ENCODE measurements at regions not wholly inside any gene's neighbourhood (a gene's known extent, or its start where the extent isn't known, plus 50 kb on each side); places are given as distances from the start of the nearest gene placed in this dataset.

DNA sequence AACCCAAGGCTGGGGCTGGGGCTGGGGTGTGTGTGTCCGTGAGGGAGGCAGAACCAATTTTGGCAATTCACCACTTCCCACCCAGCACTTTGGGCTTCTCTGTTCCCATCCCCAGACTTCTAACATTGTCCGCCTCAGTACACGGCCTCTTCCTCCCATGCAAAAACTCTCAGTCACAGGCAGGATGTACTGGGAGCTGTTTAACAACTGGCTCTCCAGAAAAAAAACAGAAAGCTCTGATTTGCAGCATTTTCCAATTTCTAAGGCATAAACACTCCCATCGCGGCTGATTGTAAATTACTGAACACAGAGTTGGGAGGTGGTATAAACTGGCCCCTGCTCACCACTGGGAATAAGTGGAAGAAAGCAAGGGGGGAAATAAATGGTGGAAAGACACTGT, 73.1 kb upstream of the MAP4K3 start:
- Histone ChIP-seq H3K27ac (no peak overlapping the region), H3K4me3 (no peak overlapping the region), H3K4me1 (peaks cover 12 to 25% of the 10 kb centered on the region in 2 donors), H3K9me3 (no peaks in the 10 kb centered on the region), H3K27me3 (no peaks in the 10 kb centered on the region), H3K36me3 (no peaks in the 10 kb centered on the region)
- TF ChIP-seq, protein P1, sequence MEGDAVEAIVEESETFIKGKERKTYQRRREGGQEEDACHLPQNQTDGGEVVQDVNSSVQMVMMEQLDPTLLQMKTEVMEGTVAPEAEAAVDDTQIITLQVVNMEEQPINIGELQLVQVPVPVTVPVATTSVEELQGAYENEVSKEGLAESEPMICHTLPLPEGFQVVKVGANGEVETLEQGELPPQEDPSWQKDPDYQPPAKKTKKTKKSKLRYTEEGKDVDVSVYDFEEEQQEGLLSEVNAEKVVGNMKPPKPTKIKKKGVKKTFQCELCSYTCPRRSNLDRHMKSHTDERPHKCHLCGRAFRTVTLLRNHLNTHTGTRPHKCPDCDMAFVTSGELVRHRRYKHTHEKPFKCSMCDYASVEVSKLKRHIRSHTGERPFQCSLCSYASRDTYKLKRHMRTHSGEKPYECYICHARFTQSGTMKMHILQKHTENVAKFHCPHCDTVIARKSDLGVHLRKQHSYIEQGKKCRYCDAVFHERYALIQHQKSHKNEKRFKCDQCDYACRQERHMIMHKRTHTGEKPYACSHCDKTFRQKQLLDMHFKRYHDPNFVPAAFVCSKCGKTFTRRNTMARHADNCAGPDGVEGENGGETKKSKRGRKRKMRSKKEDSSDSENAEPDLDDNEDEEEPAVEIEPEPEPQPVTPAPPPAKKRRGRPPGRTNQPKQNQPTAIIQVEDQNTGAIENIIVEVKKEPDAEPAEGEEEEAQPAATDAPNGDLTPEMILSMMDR (IDR thresholded peaks at IDR 0.05), result no peak
- no peak for DNase-seq (ENCODE audit: low spot score in 2 of 2)
- intact Hi-C loops (cut with DNase I), result loop anchor here (5.0 kb wide), 2 partner anchors 57 to 73 kb away; partner anchors contain the start of gene MAP4K3

DNA sequence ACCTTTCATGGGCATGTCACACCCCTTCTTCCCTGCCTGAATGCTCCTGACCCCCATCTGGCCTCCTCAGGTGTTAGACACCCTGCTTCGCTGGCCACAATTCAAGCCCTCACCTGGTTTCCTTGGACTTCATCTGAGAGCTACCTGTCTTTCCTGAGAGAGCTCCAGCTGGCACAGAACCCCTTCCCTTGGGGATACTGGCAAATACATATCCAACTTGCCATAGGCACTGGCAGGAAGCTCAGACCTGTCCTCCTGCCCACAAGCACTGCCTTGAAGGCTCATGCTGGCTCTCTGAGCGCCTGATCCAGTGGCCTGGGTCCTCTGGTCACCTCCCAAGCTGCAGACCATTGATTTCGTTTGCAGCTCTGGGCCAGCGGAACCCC, 74.1 kb upstream of the MAP4K3 start:
- no peak for DNase-seq (ENCODE audit: low spot score in 2 of 2)

DNA sequence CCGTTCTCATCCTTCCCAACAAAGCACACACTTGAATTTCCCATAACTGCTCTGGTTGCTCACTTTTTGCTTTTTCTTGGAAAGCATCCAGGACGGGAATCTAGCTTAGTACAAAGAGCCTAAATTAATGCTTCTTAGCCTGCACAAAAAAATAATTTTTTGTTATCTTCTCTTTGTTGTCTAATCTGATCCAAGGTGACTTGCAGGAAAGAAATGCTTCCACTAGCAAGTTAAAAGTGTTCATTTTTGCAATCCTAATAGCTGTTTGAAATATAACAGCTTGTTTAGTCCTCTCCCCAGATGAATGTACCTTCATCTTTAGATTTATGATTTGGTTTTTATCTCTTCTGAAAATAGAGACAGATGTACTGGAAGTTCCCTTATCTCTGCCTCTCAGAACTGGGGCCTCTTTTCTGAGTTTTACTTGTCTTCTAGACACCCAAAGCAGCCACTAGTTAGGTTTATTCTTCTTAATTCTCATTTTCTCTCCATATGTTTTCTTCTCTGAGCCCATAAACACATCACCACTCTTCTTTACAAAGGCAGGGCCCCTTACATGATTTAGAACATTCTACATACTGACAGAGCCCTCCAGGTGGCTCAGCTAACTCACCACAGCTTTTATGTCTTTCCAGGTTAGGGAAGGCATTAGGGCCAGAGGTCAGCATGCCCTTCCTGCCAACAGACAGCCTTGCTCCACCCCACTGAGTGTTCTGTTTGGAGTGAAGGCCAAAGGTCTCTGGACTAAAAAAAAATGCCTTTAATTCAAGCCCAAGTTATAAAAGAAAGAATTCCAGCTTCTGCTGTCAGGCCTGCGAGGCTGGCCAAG, 74.7 kb upstream of the MAP4K3 start:
- intact Hi-C loops (cut with DNase I), result loop anchor here (5.0 kb wide), 2 partner anchors 55 to 75 kb away; partner anchors contain the start of gene MAP4K3

More for the DNA sequence above, 74.1 kb upstream of the MAP4K3 start:
- intact Hi-C loops (cut with DNase I), result loop anchor here (5.0 kb wide), 2 partner anchors 56 to 74 kb away; partner anchors contain the start of gene MAP4K3
- TF ChIP-seq, protein P1 (IDR thresholded peaks at IDR 0.05), result no peak
- H3K4me1 ChIP-seq, result peaks cover 12 to 24% of the 10 kb centered on the region in 2 donors
- no peaks in the 10 kb centered on the region for H3K9me3 ChIP-seq
- no peaks in the 10 kb centered on the region for H3K36me3 ChIP-seq
- no peak overlapping the region for H3K4me3 ChIP-seq
- peak overlapping the region in 1 of 2 donors; percentile 57 for H3K27ac ChIP-seq
- H3K27me3 ChIP-seq, result no peaks in the 10 kb centered on the region

DNA sequence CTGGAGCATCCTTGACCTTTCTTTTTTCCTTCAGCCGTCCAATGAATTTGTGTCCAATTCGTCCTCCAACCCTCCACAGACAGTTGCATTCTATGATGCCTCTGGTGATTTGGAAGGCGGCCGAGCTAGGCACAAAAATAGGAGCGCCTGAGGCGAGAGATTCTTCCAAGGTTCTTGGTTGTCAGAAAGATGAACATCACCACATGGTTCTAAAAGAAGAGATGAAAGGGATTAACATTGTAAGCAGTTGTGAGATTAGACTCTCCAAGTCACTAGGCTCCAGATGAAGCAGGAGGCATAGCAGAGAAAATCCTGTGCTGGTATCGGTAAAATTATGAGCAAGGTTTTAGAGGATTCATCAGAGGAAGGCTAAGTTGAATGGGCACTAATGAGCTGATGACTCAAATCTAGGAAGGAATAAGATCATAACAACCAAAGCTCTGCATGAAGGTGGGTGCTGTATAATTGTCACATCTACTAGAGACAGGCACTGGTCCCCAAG, 75.4 kb upstream of the MAP4K3 start:
- DNase-seq (ENCODE audit: low spot score in 2 of 2), result no peak
- intact Hi-C loops (cut with DNase I), result loop anchor here (5.0 kb wide), 2 partner anchors 55 to 75 kb away; partner anchors contain the start of gene MAP4K3

More for the DNA sequence above, 74.7 kb upstream of the MAP4K3 start:
- no peak for DNase-seq (ENCODE audit: low spot score in 2 of 2)
- H3K4me3 ChIP-seq, result no peak overlapping the region
- peak overlapping the region; percentile 57 to 69 for H3K27ac ChIP-seq
- H3K4me1 ChIP-seq, result peaks cover 12 to 28% of the 10 kb centered on the region in 2 donors
- TF ChIP-seq, protein P1 (IDR thresholded peaks at IDR 0.05), result no peak
- no peaks in the 10 kb centered on the region for H3K27me3 ChIP-seq
- no peaks in the 10 kb centered on the region for H3K36me3 ChIP-seq
- no peaks in the 10 kb centered on the region for H3K9me3 ChIP-seq

DNA sequence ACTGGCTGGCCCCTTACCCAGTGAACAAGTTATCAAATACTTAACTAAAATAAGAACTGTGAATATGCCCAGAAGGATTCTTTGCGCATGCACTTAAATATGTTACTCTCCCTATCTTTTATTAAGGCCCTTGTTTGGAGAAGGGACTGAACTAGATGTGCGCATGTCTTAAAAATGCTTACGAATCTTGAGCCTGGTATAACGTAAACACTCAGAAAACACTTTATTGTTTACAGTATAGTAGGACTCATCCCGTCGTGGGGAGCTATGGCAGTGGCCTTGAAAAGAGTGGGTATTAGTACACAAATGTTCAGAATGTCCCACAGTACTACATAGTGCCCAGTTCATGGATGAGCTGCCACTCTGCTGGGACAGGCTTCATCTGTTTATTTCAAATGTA, 75.9 kb upstream of the MAP4K3 start:
- DNase-seq (ENCODE audit: low spot score in 2 of 2), result no peak
- TF ChIP-seq, protein P1 (IDR thresholded peaks at IDR 0.05), result no peak
- no peaks in the 10 kb centered on the region for H3K27me3 ChIP-seq
- H3K4me3 ChIP-seq, result no peak overlapping the region
- no peaks in the 10 kb centered on the region for H3K9me3 ChIP-seq
- H3K36me3 ChIP-seq, result no peaks in the 10 kb centered on the region
- intact Hi-C loops (cut with DNase I), result loop anchor here (1.0 to 5.0 kb wide), 3 partner anchors 54 to 184 kb away; partner anchors contain the start of gene MAP4K3
- peaks cover 12 to 37% of the 10 kb centered on the region in 2 donors for H3K4me1 ChIP-seq
- H3K27ac ChIP-seq, result peak overlapping the region; percentile 43 to 69

More for the DNA sequence above, 75.4 kb upstream of the MAP4K3 start:
- Histone ChIP-seq H3K36me3 (no peaks in the 10 kb centered on the region), H3K27ac (peak overlapping the region; percentile 57 to 69), H3K27me3 (no peaks in the 10 kb centered on the region), H3K4me3 (no peak overlapping the region), H3K4me1 (peaks cover 12 to 34% of the 10 kb centered on the region in 2 donors), H3K9me3 (no peaks in the 10 kb centered on the region)
- TF ChIP-seq, protein P1 (IDR thresholded peaks at IDR 0.05), result no peak

Measured in ascending aorta (tissue), 2 donors.